ENCODE measurements at regions not wholly inside any gene's neighbourhood (a gene's known extent, or its start where the extent isn't known, plus 50 kb on each side); places are given as distances from the start of the nearest gene placed in this dataset.

- Histone ChIP-seq H3K9me3 (replicated peaks; ENCODE audit: control insufficient read depth, insufficient read depth, low read length) (no peaks in the 10 kb centered on the region), H3K36me3 (ENCODE audit: control insufficient read depth in 2 of 2, insufficient read depth in 2 of 2, low read length in 1 of 2) (no peaks in the 10 kb centered on the region), H2AFZ (ENCODE audit: control insufficient read depth, low read depth, low read length) (no peak overlapping the region), H3K27ac (ENCODE audit: control insufficient read depth, insufficient read depth) (no peak overlapping the region), H3K4me2 (ENCODE audit: control insufficient read depth, insufficient read depth) (no peak overlapping the region), H3K4me3 (no peak overlapping the region), H3K4me1 (ENCODE audit: control insufficient read depth, insufficient read depth, low read length) (no peaks in the 10 kb centered on the region), H3K27me3 (replicated peaks in 1 of 2; ENCODE audit: control insufficient read depth in 2 of 2, insufficient read depth in 2 of 2, low read length in 1 of 2) (no peaks in the 10 kb centered on the region), H3K79me2 (ENCODE audit: control insufficient read depth, insufficient read depth, low read length) (no peaks in the 10 kb centered on the region), H4K20me1 (ENCODE audit: control insufficient read depth, insufficient read depth) (no peaks in the 10 kb centered on the region), H3K9ac (ENCODE audit: control insufficient read depth, insufficient read depth, low read length) (no peak overlapping the region)
- BruUV-seq (replicated peaks) = no TSS peak
- ChIA-PET SMC1A (ENCODE audit: uncharacterized antibody, unreplicated experiment) (interaction anchor here (1.4 kb wide), 1 partner anchor 8 kb away, joined by 3 read pairs; no protein-coding TSS in a partner anchor), POLR2A (no interaction called here), CTCF (interaction anchor here (1.0 to 2.2 kb wide), 2 partner anchors 15 to 255 kb away, joined by 3 to 7 read pairs; no protein-coding TSS in a partner anchor), RAD21 (ENCODE audit: unreplicated experiment) (no interaction called here)
- no peak for FAIRE-seq
- DNase-seq (ENCODE audit: low read depth, low spot score) = no peak
- WGBS (ENCODE audit: insufficient coverage, insufficient replicate concordance, low lambda C conversion rate, missing lambda C conversion rate) = 21% methylated on average over 3 of the region's 3 CpGs
- TF ChIP-seq CREM (IDR thresholded peaks at IDR 0.05; ENCODE audit: low read depth) = no peak
- in situ Hi-C loops (cut with MboI) (no loop called here), intact Hi-C loops (cut with micrococcal nuclease; ENCODE audit: unreplicated experiment) (no loop called here)
- ATAC-seq = no peak
Measured at GRCh38 chr11:12585861-12586260, 88.4 kb upstream of the TEAD1 start.

GRCh38 chr11:12587333-12587991 lies 86.8 kb upstream of the TEAD1 start:
- H3K36me3 ChIP-seq (ENCODE audit: control insufficient read depth in 2 of 2, insufficient read depth in 2 of 2, low read length in 1 of 2) = no peaks in the 10 kb centered on the region
- H3K4me1 ChIP-seq (ENCODE audit: control insufficient read depth, insufficient read depth, low read length) = no peaks in the 10 kb centered on the region
- no peak for TF ChIP-seq E2F4 (IDR thresholded peaks at IDR 0.05; ENCODE audit: low read depth, low read length)
- TF ChIP-seq HCFC1 (IDR thresholded peaks at IDR 0.05; ENCODE audit: low read length) = no peak
- TF ChIP-seq BMI1 (IDR thresholded peaks at IDR 0.05; ENCODE audit: borderline replicate concordance) = no peak
- no peak for TF ChIP-seq NFXL1 (IDR thresholded peaks at IDR 0.05; ENCODE audit: borderline replicate concordance)
- no peak for TF ChIP-seq MYC (IDR thresholded peaks at IDR 0.05; ENCODE audit: insufficient read depth, insufficient read length, insufficient replicate concordance, low read length, severe bottlenecking)
- no peak for TF ChIP-seq RB1 (IDR thresholded peaks at IDR 0.05; ENCODE audit: borderline replicate concordance)
- TF ChIP-seq TCF7 (IDR thresholded peaks at IDR 0.05; ENCODE audit: borderline replicate concordance) = no peak
- TF ChIP-seq WRNIP1 (IDR thresholded peaks at IDR 0.05; ENCODE audit: borderline replicate concordance, low read depth, low read length) = no peak
- no peak for TF ChIP-seq SPI1 (IDR thresholded peaks at IDR 0.05; ENCODE audit: borderline replicate concordance, insufficient read depth, low read depth, low read length)
- no peak for TF ChIP-seq HDGF (IDR thresholded peaks at IDR 0.05)
- no peak for TF ChIP-seq CREB1 (IDR thresholded peaks at IDR 0.05; ENCODE audit: low read depth)
- TF ChIP-seq MTA2 (IDR thresholded peaks at IDR 0.05; ENCODE audit: low read depth) = no peak
- no peak for TF ChIP-seq ZNF217 (IDR thresholded peaks at IDR 0.05)
- no peak for TF ChIP-seq BRCA1 (IDR thresholded peaks at IDR 0.05; ENCODE audit: low read depth, low read length)
- TF ChIP-seq YY1 (IDR thresholded peaks at IDR 0.05; ENCODE audit: low read depth, low read length) = no peak
- no peak overlapping the region for H3K27ac ChIP-seq (ENCODE audit: control insufficient read depth, insufficient read depth)
- POLR2A ChIA-PET = no interaction called here
- DNase-seq (ENCODE audit: low read depth, low spot score) = no peak
- RAD21 ChIA-PET (ENCODE audit: unreplicated experiment) = no interaction called here
- no peaks in the 10 kb centered on the region for H3K9me3 ChIP-seq (replicated peaks; ENCODE audit: control insufficient read depth, insufficient read depth, low read length)
- SMC1A ChIA-PET (ENCODE audit: uncharacterized antibody, unreplicated experiment) = interaction anchor here (1.2 to 1.4 kb wide), 3 partner anchors 10 to 167 kb away, joined by 3 read pairs; no protein-coding TSS in a partner anchor
- intact Hi-C loops (cut with micrococcal nuclease; ENCODE audit: unreplicated experiment) = no loop called here
- no peaks in the 10 kb centered on the region for H3K27me3 ChIP-seq (replicated peaks in 1 of 2; ENCODE audit: control insufficient read depth in 2 of 2, insufficient read depth in 2 of 2, low read length in 1 of 2)
- CTCF ChIA-PET = interaction anchor here (0.7 to 2.2 kb wide), 3 partner anchors 11 to 257 kb away, joined by 3 to 7 read pairs (median 7); no protein-coding TSS in a partner anchor
- no peaks in the 10 kb centered on the region for H4K20me1 ChIP-seq (ENCODE audit: control insufficient read depth, insufficient read depth)
- H3K4me2 ChIP-seq (ENCODE audit: control insufficient read depth, insufficient read depth) = no peak overlapping the region
- no peak for ATAC-seq
- no peaks in the 10 kb centered on the region for H3K79me2 ChIP-seq (ENCODE audit: control insufficient read depth, insufficient read depth, low read length)
- in situ Hi-C loops (cut with MboI) = no loop called here
- BruUV-seq (replicated peaks) = no TSS peak
- H3K9ac ChIP-seq (ENCODE audit: control insufficient read depth, insufficient read depth, low read length) = no peak overlapping the region
- 22% methylated on average over 6 of the region's 6 CpGs for WGBS (ENCODE audit: insufficient coverage, insufficient replicate concordance, low lambda C conversion rate, missing lambda C conversion rate)
- no peak for FAIRE-seq
- H3K4me3 ChIP-seq = no peak overlapping the region
- no peak overlapping the region for H2AFZ ChIP-seq (ENCODE audit: control insufficient read depth, low read depth, low read length)
